Kidney (tissue), 13 donors: ENCODE measurements at regions not wholly inside any gene's neighbourhood (a gene's known extent, or its start where the extent isn't known, plus 50 kb on each side); places are given as distances from the start of the nearest gene placed in this dataset.
A peak's percentile ranks its signal among the peaks of the same experiment; 100 is the strongest.

Experiments
- DNase-seq, 5 donors: peaks; one replicate each; pipeline ENCODE4 v3.0.0-alpha.2; 2013 to 2020
- FAIRE-seq: peaks from 2 replicates; lab custom pipeline; 2012; peaks lifted over from hg19 to GRCh38; lab: Jason Lieb, UNC
- H3K27ac ChIP-seq, 2 donors: one replicate each; pipeline ENCODE4 v1.7.0; 2013; ENCODE audit warnings: low read depth in 2 of 2, low read length in 2 of 2, inconsistent platforms in 1 of 2
- H3K27me3 ChIP-seq: one replicate; pipeline ENCODE4 v1.7.1; 2013; ENCODE audit warnings: low read length, inconsistent platforms; ENCODE audit not compliant: control insufficient read depth, insufficient read depth
- H3K36me3 ChIP-seq, 3 donors: one replicate each; pipeline versions ENCODE4 v1.7.0 to v1.7.1; 2013; ENCODE audit warnings: low read length in 3 of 3, control low read depth in 1 of 3, inconsistent platforms in 1 of 3; ENCODE audit not compliant: insufficient read depth in 3 of 3, control insufficient read depth in 2 of 3
- H3K4me1 ChIP-seq, 3 donors: one replicate each; pipeline versions ENCODE4 v1.7.0 to v1.7.1; 2013; ENCODE audit warnings: low read length in 3 of 3, inconsistent platforms in 1 of 3, low read depth in 1 of 3; ENCODE audit not compliant: control insufficient read depth in 2 of 3, insufficient read depth in 2 of 3
- H3K4me3 ChIP-seq, 3 donors: one replicate each; pipeline versions ENCODE4 v1.7.0 to v1.8.1; 2013; ENCODE audit warnings: low read length in 3 of 3, control low read depth in 1 of 3, inconsistent platforms in 1 of 3
- H3K9ac ChIP-seq, 3 donors: one replicate each; pipeline versions ENCODE4 v1.7.0 to v1.7.1; 2013; ENCODE audit warnings: low read length in 3 of 3, control low read depth in 1 of 3, inconsistent platforms in 1 of 3
- H3K9me3 ChIP-seq, 3 donors: one replicate each; pipeline versions ENCODE4 v1.7.0 to v1.7.1; 2013; ENCODE audit warnings: low read length in 3 of 3, control low read depth in 1 of 3, inconsistent platforms in 1 of 3; ENCODE audit not compliant: control insufficient read depth in 2 of 3, insufficient read depth in 1 of 3
- intact Hi-C: fragments of 100-400 bp; cut with DNase I; formaldehyde crosslinking; loops from one replicate; pipeline ENCODE4 v1.11.1; 2022
- TF ChIP-seq, protein P1 (sequence below): IDR thresholded peaks from 3 replicates; pipeline ENCODE4 v1.5.1; 2012; ENCODE audit warnings: mild to moderate bottlenecking, moderate library complexity, borderline replicate concordance; ENCODE audit not compliant: insufficient read depth; ENCODE audit errors: extremely low read depth
- donor health status: control.
- donor health status: control.
- donor health status: control.
- donor health status: control.
- donor health status: control.
- donor health status: DM: yes; HTN: yes; CAD: no.
- donor health status: Normal renal cell carcinoma (clear cell type).

DNA sequence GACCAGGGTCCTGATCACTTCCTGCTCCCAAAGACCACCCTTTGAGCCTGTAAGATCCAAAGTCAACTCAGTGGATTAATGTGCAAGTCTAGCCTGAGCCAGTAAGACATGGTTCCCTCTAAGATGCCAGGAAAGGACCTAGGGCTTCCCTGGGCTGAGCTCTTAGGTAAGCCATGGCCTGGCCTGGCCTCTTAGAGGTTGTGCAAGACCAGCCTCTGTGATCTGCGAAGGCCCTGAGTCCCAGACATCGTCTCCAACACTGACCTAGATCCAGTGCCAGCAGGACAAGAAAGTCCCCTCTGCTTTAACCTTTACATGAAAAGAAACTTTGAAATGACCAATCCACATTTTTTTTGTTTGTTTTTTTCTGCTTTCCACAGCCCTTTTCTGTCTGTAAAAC, 73.6 kb upstream of the CYP1B1 start:
- H3K27me3 ChIP-seq: no peaks in the 10 kb centered on the region
- TF ChIP-seq, protein P1, sequence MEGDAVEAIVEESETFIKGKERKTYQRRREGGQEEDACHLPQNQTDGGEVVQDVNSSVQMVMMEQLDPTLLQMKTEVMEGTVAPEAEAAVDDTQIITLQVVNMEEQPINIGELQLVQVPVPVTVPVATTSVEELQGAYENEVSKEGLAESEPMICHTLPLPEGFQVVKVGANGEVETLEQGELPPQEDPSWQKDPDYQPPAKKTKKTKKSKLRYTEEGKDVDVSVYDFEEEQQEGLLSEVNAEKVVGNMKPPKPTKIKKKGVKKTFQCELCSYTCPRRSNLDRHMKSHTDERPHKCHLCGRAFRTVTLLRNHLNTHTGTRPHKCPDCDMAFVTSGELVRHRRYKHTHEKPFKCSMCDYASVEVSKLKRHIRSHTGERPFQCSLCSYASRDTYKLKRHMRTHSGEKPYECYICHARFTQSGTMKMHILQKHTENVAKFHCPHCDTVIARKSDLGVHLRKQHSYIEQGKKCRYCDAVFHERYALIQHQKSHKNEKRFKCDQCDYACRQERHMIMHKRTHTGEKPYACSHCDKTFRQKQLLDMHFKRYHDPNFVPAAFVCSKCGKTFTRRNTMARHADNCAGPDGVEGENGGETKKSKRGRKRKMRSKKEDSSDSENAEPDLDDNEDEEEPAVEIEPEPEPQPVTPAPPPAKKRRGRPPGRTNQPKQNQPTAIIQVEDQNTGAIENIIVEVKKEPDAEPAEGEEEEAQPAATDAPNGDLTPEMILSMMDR: no peak
- no peaks in the 10 kb centered on the region for H3K36me3 ChIP-seq
- H3K9me3 ChIP-seq: no peaks in the 10 kb centered on the region
- FAIRE-seq (no peak), DNase-seq (no peak)
- H3K4me1 ChIP-seq: peaks cover 0 to 7% (median 7%) of the 10 kb centered on the region in 3 donors
- intact Hi-C loops: no loop called here
- H3K27ac ChIP-seq: no peak overlapping the region
- H3K4me3 ChIP-seq: no peak overlapping the region
- no peak overlapping the region for H3K9ac ChIP-seq

DNA sequence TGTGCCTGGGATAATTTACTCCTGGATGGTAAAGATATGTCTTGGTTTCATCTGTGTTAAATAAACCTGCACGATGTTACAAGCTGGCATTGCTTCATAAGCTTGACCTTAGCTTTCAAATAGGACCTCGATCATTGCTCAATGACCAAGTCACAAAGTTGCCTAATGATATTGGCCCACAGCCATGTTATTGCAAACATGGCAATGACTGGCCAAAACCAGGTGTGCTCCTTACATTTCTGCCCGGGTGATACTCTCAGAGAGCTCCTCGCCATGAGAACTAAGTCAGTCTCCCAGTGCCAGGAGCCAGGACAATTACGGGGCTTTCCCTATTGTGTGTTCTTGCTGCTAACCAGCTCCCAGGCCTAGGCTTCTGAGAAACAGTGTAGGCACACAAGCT, 72.5 kb upstream of the CYP1B1 start:
- TF ChIP-seq, protein P1: no peak
- Histone ChIP-seq H3K27ac (peak overlapping the region in 1 of 2 donors; percentile 21), H3K36me3 (no peaks in the 10 kb centered on the region), H3K27me3 (no peaks in the 10 kb centered on the region), H3K4me1 (peaks cover 0 to 7% (median 7%) of the 10 kb centered on the region in 3 donors), H3K9me3 (peaks cover 0 to 4% (median 0%) of the 10 kb centered on the region in 3 donors), H3K9ac (no peak overlapping the region), H3K4me3 (no peak overlapping the region)
- intact Hi-C loops: no loop called here
- no peak for FAIRE-seq
- no peak for DNase-seq

DNA sequence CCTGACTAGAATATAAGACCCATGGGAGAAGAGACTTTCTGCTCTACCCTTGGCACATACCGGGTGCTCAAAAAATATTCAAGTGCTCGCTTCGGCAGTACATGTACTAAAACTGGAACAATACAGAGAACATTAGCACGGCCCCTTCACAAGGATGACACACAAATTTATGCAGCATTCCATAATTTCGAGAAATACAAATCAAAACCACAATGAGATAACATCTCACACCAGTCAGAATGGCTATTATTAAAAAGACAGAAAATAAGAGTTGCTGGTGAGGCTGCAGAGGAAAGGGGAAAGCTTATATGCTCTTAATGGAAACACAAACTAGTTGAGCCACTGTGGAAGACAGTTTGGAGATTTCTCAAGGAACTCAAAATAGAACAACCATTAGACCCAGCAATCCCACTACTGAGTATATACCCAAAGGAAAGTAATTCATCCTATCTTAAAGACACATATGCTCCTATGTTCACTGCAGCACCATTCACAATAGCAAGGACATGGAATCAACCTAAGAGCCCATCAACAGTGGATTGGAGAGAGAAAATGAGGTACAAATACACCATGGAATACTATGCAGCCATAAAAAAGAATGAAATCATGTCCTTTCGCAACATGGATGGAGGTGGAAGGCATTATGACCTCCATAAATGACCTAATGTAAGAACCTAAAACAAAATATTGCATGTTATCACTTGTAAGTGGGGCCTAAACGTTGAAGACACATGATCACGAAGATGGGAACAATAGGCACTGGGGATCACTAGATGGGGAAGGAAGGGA, 71.6 kb upstream of the CYP1B1 start:
- TF ChIP-seq, protein P1: no peak
- DNase-seq (no peak), FAIRE-seq (no peak)
- H3K9ac ChIP-seq: no peak overlapping the region
- peak overlapping the region; percentile 68 to 88 for H3K27ac ChIP-seq
- no peaks in the 10 kb centered on the region for H3K36me3 ChIP-seq
- intact Hi-C loops: no loop called here
- H3K27me3 ChIP-seq: no peaks in the 10 kb centered on the region
- H3K4me1 ChIP-seq: peaks cover 0 to 7% (median 7%) of the 10 kb centered on the region in 3 donors
- no peak overlapping the region for H3K4me3 ChIP-seq
- H3K9me3 ChIP-seq: peaks cover 0 to 4% (median 0%) of the 10 kb centered on the region in 3 donors
